Calu3 (cell line): ENCODE measurements at regions not wholly inside any gene's neighbourhood (a gene's known extent, or its start where the extent isn't known, plus 50 kb on each side); places are given as distances from the start of the nearest gene placed in this dataset.
A peak's percentile ranks its signal among the peaks of the same experiment; 100 is the strongest.
"Not testable (repeated sequence)": the region's sequence is repeated elsewhere in the genome, so short reads cannot be mapped to it uniquely, and the experiment has no call there.

Experiments used
- BruUV-seq: library from RNA; stranded (reverse); fragments of 400-500 nt; replicated peaks from 2 replicates; lab custom pipeline; 2021; lab: Mats Ljungman, UMichigan
- CTCF ChIA-PET: fragments of 300-600 bp; sonication (Branson Sonifier 250); formaldehyde crosslinking; loops from one replicate; lab custom pipeline; 2022; ENCODE audit warnings: antibody characterized with exemption; lab: Charles Lee
- DNase-seq: peaks from one replicate; pipeline ENCODE4 v3.0.0; 2022
- H3K27ac Mint-ChIP-seq: one replicate; pipeline ENCODE4 v1.8.0; 2022; ENCODE audit warnings: mixed read lengths; ENCODE audit not compliant: unreplicated experiment
- H3K27me3 Mint-ChIP-seq: one replicate; pipeline ENCODE4 v1.8.0; 2022; ENCODE audit warnings: mixed read lengths; ENCODE audit not compliant: unreplicated experiment
- H3K36me3 Mint-ChIP-seq: one replicate; pipeline ENCODE4 v1.8.0; 2022; ENCODE audit warnings: mild to moderate bottlenecking, moderate library complexity, mixed read lengths; ENCODE audit not compliant: insufficient read depth, unreplicated experiment
- H3K4me1 Mint-ChIP-seq: one replicate; pipeline ENCODE4 v1.8.0; 2022; ENCODE audit warnings: mild to moderate bottlenecking, low read depth, mixed read lengths; ENCODE audit not compliant: unreplicated experiment
- H3K4me3 Mint-ChIP-seq: one replicate; pipeline ENCODE4 v1.8.0; 2022; ENCODE audit warnings: mild to moderate bottlenecking, low read depth, moderate library complexity, mixed read lengths; ENCODE audit not compliant: unreplicated experiment
- H3K9me3 Mint-ChIP-seq: one replicate; pipeline ENCODE4 v1.8.0; 2022; ENCODE audit warnings: low read depth, mixed read lengths; ENCODE audit not compliant: unreplicated experiment
- CTCF ChIP-seq: fragments of 200-600 bp; IDR thresholded peaks from one replicate; pipeline ENCODE4 v1.8.0; 2022; ENCODE audit warnings: antibody characterized with exemption; ENCODE audit not compliant: unreplicated experiment
- intact Hi-C: fragments of 100-400 bp; cut with micrococcal nuclease; formaldehyde crosslinking; loops from one replicate; pipeline ENCODE4 v1.10.0; 2022; ENCODE audit not compliant: unreplicated experiment

- peaks cover under 1% of the 10 kb centered on the region for H3K36me3 Mint-ChIP-seq
- BruUV-seq: no TSS peak
- H3K9me3 Mint-ChIP-seq: peaks cover 4% of the 10 kb centered on the region
- intact Hi-C loops: no loop called here
- CTCF ChIA-PET: interaction anchor here (0.6 to 0.7 kb wide), 2 partner anchors 19 to 1801 kb away, joined by 4 to 8 read pairs; no protein-coding TSS in a partner anchor
- peak; percentile 91 for DNase-seq
- H3K27ac Mint-ChIP-seq: peak overlapping the region; percentile 41
- TF ChIP-seq CTCF: no peak
- H3K27me3 Mint-ChIP-seq: no peaks in the 10 kb centered on the region
- H3K4me1 Mint-ChIP-seq: peaks cover 54% of the 10 kb centered on the region
- no peak overlapping the region for H3K4me3 Mint-ChIP-seq
These were observed 450.4 kb downstream of the MIAT start for GRCh38 chr22:27107824-27108223.

DNA sequence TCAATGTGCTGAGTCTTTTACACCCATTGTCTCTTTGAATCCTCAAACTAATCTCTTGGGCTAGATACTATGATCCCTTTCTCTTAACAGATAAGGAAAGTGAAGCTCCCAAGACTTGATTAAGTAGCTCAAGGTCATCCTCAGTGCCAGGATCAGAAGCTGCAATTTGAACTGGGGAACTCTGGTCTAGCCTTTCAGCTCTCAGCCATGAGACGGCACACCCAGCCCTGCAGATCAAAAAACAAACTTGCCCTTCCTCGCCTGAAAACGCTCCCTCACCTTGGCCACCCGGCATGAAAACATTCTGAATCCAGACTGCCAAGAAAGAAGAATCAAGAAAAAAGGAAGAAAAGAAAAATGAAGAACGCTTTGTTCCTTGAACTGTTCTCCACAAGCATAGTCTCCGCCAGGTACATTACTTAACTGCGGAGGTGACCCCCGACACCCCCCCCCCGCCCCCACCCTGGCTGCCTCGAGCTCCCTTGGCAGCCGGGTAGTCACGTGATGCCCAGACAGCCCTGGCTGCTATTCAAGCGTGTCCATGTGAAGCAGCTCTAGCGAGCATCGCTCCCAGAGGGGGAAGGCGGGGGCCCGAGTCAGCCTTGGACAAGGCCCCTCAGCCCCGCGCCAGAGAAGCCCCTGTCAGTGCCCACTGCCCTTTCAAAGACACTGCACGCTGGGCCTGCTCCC, 451.2 kb downstream of the MIAT start:
- H3K27me3 Mint-ChIP-seq: no peaks in the 10 kb centered on the region
- CTCF ChIA-PET: interaction anchor here (0.6 to 0.7 kb wide), 2 partner anchors 364 to 429 kb away, joined by 3 to 4 read pairs; no protein-coding TSS in a partner anchor

DNA sequence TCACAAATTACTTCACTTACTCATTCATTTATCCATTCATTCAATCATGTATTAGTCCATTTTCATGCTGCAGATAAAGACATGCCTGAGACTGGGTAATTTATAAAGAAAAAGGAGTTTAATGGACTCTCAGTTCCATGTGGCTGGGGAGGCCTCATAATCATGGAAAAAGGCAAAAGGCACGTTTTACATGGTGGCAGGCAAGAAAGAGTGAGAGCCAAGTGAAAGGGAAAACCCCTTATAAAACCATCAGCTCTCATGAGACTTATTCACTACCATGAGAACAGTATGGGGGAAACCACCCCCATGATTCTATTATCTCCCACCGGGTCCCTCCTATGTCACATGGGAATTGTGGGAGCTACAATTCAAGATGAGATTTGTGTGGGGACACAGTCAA, 452.0 kb downstream of the MIAT start:
- H3K4me1 Mint-ChIP-seq: peaks cover 66% of the 10 kb centered on the region
- H3K27me3 Mint-ChIP-seq, DNase-seq, intact Hi-C loops, H3K9me3 Mint-ChIP-seq, CTCF ChIA-PET, H3K4me3 Mint-ChIP-seq, BruUV-seq, H3K36me3 Mint-ChIP-seq: not testable (repeated sequence)
- H3K27ac Mint-ChIP-seq: peak overlapping the region; percentile 69

More for the DNA sequence above, 451.2 kb downstream of the MIAT start:
- intact Hi-C loops: no loop called here
- Mint-ChIP-seq H3K9me3 (peaks cover 4% of the 10 kb centered on the region), H3K27ac (peak overlapping the region; percentile 69), H3K36me3 (peaks cover 8% of the 10 kb centered on the region), H3K4me3 (no peak overlapping the region), H3K4me1 (peaks cover 61% of the 10 kb centered on the region)
- DNase-seq: no peak
- TF ChIP-seq CTCF: no peak
- BruUV-seq: no TSS peak

DNA sequence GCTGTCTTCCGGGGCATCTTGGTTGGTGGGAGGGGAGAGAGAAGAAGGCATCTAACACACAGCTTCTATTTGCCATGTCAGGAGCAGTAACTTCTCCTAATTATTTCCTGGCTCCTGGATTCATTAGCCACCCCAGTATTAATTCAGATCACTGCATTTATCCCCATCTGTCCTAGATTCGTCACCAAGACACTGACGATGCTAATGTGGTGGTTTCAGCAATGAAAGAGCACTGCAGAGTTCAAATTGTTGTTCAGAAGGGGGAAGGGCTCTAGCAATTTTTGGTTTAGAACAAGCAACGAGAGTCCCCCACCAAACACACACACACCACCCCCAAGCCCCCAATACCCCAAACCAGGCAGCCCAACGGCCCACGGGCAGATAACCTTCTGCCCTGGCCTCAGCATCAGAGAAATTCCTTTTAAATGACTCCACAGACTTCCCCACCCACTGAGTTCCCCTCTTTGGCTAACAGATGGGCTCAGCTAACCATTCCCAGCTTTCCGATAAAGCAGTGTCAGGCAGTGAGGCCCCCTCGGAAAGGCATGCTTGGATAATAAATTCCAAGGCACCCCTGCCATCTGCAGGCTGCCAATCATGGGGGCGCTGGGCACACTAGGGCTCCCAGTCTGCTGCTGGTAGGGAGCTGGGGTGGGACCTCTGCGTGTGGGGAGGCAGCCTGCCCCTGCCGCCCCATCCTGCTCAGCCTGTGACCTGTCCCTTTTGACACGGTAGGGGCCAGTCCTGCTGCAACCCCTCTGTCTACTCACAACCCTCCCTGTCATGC, 453.5 kb downstream of the MIAT start:
- CTCF ChIA-PET: interaction anchor here (0.6 kb wide), 1 partner anchor 463 kb away, joined by 4 read pairs; no protein-coding TSS in a partner anchor
- BruUV-seq: no TSS peak
- H3K27ac Mint-ChIP-seq: peak overlapping the region; percentile 20
- DNase-seq: peak; percentile 27
- no peak for TF ChIP-seq CTCF
- H3K9me3 Mint-ChIP-seq: no peaks in the 10 kb centered on the region
- H3K4me3 Mint-ChIP-seq: peak overlapping the region; percentile 15
- peaks cover 14% of the 10 kb centered on the region for H3K36me3 Mint-ChIP-seq
- H3K27me3 Mint-ChIP-seq: no peaks in the 10 kb centered on the region
- intact Hi-C loops: loop anchor here (5.0 to 10.0 kb wide), 2 partner anchors 194 to 219 kb away; no protein-coding TSS in a partner anchor
- H3K4me1 Mint-ChIP-seq: peaks cover 80% of the 10 kb centered on the region
